GM19468 (cell line): ENCODE measurements at regions not wholly inside any gene's neighbourhood (a gene's known extent, or its start where the extent isn't known, plus 50 kb on each side); places are given as distances from the start of the nearest gene placed in this dataset.
"Not testable (repeated sequence)": the region's sequence is repeated elsewhere in the genome, so short reads cannot be mapped to it uniquely, and the experiment has no call there.

ENCODE experiments used
- ATAC-seq: cut with Tn5 transposase; IDR thresholded peaks from one replicate; pipeline ENCODE4 v1.9.1; 2021; ENCODE audit warnings: mild to moderate bottlenecking, moderate library complexity, moderate number of reproducible peaks; ENCODE audit not compliant: unreplicated experiment; ENCODE audit errors: extremely low read depth

- peak; percentile 97 for ATAC-seq
These were observed 390.4 kb upstream of the LMCD1 start for GRCh38 chr3:8110966-8111798.

DNA sequence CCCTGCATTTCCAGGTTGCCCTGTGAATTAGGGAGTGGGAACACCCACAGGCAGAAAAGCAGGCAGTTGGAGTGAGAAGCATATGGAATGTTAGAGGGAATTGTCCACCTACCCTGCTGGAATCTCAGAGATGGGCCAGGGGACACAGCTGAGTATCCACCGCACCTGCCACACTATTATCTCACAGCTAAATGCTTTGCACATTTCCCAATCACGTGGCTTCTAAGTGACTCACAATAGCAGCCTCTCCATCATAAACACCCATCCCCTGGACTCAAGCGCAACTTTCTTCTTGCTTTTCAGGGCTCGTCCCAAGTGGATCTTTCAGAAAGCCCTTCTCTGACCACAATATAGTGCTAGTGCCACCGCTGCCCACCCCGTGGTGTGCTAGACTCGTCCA lies 389.0 kb upstream of the LMCD1 start:
- no peak for ATAC-seq

GRCh38 chr3:8113626-8114025 lies 388.0 kb upstream of the LMCD1 start:
- ATAC-seq = no peak

DNA sequence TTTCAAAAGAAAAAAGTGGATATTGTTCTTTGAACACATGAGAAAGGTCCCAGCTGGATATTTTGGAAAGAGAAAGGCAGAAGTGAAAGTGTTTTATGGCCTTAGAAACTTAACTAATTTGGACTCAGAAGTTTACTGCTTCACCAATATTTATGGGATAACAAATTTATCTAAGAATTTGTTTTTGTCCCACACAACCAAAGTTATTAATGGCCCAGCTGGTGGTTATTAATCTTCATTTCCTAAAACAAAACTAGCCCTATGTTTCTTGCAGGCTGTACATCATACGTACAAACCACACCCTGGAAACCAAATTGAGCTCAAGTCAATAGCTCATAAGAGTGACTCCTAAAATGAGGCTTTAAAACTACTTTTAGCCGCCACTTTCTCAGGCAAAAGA lies 372.9 kb upstream of the LMCD1 start:
- no peak for ATAC-seq

- ATAC-seq = no peak
These were observed 365.1 kb upstream of the LMCD1 start for GRCh38 chr3:8136553-8136952.

- ATAC-seq = no peak
These were observed 358.4 kb upstream of the LMCD1 start for GRCh38 chr3:8143186-8143585.

- ATAC-seq = no peak
These were observed 356.0 kb upstream of the LMCD1 start for GRCh38 chr3:8145661-8146060.

- no peak for ATAC-seq
These were observed 353.9 kb upstream of the LMCD1 start for GRCh38 chr3:8147711-8148110.

DNA sequence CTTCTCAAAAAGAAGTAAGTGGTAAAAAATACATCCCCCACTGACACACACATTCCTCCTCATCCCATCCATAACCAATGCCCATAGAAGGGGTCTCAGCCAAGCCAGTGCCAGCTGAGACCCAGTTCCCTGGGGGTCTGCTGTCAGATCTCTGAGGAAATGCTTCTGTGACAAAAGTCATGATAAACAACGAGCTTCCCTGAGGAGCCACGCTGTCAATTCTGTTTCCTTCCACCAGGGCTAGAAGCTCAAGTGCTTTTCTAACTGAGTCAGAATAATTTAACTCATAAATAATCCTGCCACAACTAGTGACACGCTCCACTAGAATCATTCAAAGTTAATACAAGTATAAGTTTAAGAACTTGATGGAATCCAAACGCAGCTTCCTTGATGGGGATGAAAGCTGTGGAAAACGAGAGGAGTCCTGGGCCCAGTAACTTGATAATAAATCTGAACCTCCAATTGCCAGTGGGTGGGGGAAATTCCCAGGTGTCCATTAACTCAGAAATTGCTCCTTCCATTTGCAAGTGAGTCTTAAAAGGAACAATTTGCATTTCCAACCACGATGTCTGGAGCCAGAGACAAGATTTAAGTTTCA lies 348.7 kb upstream of the LMCD1 start:
- ATAC-seq = no peak

GRCh38 chr3:8153800-8154199 lies 347.8 kb upstream of the LMCD1 start:
- ATAC-seq = no peak

DNA sequence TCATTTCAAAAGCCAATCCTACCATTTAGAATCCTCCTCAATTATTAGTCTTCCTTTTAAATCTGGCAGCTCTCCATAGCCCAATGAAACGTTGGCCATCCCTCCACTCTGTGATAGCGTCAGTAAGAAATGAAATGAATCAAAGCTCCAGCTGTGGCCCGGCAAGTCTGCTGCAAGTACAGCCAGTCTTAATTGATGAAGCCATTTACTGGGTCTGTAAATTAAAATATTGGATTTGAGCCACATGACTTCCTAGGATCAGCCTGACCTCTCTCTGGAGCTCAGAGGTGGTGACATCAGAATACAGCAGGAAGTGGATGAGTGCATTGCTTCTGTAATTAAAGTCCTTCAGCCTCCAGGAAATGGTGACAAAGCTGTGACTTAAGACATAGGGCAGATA lies 347.0 kb upstream of the LMCD1 start:
- ATAC-seq = no peak

DNA sequence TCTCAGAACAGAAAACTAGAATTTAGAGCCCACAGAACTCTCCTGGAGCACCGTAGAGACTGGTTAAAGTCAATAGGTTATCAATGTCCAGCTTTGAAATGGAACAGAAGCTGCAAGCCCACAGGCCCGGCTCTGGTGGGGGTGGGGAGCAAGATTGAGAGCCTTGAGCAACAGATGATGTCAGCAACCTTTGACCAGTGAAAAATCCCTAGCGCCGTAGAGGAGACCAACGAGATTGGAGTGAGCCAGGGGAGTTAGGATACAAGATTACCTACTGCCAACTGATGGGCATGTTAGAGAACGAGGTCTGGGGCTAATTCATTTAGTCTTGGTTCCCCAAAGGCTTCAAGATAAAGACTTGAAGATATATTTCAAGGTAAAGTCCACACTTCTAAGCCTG lies 345.5 kb upstream of the LMCD1 start:
- no peak for ATAC-seq

DNA sequence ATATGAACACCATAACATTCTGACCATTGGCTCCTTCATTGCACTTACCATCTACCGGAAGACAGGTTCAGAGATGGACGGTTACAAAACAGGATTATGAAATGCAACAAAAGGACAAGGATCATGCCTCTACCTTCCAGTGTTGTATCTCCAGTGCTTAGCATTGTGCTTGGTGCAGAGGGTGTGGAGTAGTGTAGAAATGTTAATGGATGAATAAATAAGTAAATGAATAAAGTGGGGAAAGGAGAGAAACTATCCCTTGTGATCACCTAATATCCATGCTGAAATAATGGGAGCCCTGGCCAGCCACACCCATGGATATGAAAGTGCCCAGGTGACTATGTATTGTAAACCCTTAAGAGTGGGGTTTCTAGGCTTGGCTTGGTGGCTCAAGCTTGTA lies 344.8 kb upstream of the LMCD1 start:
- no peak for ATAC-seq

- ATAC-seq = no peak
These were observed 344.0 kb upstream of the LMCD1 start for GRCh38 chr3:8157640-8158039.

GRCh38 chr3:8164145-8164544 lies 337.5 kb upstream of the LMCD1 start:
- ATAC-seq = no peak

DNA sequence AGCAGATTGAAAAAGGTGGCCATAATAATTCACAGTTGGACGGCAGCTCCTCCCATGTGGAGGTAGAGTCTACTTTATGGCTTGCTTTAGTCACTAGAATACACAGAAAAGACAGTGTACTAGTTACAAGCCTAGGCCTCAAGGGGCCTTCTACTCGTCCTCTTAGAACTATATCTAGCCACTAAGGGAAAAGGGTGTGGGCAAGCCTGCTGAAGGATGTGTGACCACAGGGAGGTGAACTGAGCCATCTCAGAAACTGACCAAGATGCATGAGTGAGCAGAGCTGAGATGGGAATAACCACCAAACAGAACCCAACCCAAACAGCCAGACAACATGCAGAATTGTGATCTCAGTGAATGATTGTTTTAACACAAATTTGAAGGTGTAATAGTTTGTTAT lies 335.6 kb upstream of the LMCD1 start:
- no peak for ATAC-seq

DNA sequence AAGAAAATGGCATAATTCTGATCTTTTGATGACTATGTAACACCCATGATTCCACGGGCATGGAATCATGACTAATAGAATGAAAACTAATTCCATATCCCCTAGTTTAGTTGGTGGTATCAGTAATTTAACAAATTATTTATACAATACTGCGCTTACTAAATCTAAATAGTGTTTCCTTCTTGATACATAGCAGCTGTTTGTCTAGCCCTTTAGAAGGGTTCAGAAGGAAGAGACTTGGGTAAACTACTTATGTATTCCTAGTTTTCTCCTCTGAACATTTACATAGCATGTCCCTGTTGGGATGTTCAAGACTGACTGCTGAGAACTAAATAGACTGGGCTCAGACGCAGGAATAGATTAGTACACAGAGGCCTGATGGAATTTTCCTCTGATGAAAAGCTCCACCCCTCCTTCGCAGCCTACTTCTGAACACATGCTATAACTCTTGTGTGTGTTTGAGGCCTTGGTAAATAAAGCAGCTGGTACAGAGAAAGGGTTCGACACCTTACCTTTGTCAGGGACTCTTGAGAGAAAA lies 330.6 kb upstream of the LMCD1 start:
- ATAC-seq = no peak

GRCh38 chr3:8173892-8174291 lies 327.7 kb upstream of the LMCD1 start:
- no peak for ATAC-seq

- ATAC-seq = not testable (repeated sequence)
These were observed 324.7 kb upstream of the LMCD1 start for GRCh38 chr3:8176759-8177483.

GRCh38 chr3:8178516-8178915 lies 323.1 kb upstream of the LMCD1 start:
- ATAC-seq = not testable (repeated sequence)

DNA sequence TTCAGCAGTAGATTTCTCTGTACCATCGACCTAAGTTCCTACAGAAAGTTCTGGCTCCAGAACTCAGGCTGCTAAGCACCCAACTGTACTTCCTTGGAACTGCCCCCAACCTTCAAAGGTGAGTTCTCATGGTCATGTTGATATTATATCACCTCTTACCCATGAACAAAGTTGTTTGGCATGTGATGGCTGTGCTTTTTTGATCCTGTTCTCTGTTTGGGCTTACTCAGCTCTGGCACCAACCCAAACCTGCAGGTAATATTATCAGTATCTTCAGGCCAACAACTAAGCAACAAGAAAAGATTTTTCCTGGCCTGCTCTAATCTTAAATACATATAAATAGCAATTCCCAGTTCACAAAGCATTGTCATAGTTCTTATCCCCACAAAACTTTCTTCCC lies 318.7 kb upstream of the LMCD1 start:
- no peak for ATAC-seq
